ENCODE measurements at regions not wholly inside any gene's neighbourhood (a gene's known extent, or its start where the extent isn't known, plus 50 kb on each side); places are given as distances from the start of the nearest gene placed in this dataset.

DNA sequence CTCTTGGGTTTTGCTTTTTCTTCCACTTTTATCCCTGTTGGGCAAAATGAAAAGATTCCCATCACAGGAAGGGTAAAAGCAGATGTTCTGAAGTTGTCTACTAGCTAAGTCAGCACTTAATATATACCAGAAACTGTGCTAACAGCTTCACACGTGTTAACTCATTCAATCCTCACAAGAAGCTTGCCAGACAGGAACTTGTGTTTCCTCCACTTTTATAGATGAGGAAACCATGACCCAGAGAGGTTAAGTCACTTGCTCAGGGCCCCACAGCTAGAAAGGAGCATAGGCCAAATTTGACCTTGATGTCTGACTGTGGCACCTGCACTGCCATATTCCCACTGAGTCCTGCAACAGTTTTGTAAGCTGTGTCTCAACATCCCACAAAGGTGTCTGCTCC, 76.8 kb upstream of the EPC2 start:
- DNase-seq (ENCODE audit: low spot score), result no peak

DNA sequence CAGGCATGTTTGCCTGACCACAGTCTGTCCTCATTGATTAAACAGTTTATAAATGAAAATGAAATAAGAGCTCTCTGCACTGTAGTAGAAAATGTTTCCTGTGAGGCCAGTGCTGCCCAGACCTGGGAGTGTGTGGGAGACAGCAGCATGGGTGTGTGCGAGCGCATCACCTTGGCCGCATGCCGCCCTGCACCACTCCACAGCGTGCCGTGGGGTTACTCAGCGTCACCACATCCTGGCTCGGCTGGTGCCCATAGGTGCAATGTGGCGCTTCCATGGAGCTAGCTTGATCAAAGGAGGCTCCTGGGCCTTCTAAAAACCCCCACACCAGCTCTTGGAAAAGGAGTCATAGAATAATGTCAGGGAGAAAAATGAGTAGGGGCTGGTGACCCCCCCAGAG, 76.0 kb upstream of the EPC2 start:
- DNase-seq (ENCODE audit: low spot score), result no peak

DNA sequence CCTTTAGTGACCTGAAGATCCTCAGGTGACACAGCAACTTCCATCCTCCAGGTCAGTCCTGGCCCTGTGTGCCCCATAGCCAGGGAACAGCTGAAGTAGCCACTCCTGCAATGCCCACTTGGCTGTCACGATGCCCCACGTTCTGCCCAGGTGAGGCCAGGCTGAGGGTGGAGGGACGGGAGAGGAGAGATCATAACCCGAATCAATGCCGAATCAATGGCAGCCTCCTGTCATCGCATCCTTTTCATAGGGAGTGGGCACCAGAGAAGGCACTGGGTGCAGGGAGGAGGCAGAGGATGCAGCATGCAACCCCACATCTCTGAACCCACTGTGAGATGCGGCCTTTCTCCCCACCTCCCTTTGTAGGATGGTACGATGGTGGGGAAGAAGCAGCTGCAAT, 75.3 kb upstream of the EPC2 start:
- DNase-seq (ENCODE audit: low spot score), result no peak

DNA sequence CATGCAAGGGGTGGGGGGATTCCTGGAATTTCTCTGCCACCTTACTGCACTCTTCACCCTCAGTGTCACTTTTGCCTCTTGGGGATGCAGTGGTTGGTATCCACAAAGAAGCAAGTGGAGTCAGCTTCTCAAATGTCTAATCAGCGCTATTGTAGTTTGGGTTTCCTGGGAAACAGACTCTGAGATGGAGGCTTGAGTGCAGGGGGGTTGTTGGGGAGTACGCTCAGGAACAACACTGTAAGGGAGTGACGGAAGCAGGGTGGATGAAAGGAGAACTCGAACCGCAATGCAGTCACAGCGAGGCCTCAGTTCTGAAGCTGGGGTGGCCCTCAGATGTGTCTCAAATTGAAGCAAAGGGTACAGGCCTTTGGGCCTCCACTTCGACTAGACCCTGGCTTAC, 73.6 kb upstream of the EPC2 start:
- no peak for DNase-seq (ENCODE audit: low spot score)

DNA sequence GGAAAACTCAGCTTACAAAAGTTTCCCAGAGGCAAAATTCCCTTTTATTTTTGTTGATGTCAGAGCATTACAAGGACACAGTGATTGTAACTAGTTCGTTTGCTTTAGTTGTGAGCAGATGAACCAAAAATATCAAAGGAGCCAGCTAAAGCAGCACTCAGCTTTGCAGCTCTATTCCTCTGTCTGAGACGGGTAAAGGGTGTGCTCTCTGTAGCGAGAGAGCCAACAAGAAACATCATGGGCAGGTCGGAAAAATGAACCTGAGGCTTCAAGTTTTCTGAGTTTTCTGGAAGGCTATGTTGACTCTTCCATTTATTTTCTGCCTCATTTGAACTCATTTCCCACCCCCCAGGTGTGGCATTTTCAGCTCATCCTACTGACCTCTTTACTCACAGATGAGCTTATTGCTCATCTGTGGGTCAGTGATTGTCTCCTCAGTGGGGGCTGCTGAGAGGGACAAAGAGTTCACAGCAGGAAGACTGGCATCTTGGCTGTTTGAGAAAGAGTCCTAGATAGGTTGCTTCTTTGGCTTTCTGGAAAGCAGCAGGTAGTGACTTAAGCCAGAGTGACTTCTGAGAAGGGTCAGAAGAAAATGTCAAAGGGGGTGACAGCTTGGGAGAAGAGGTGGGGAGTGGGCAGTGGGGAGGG, 66.6 kb upstream of the EPC2 start:
- no peak for DNase-seq (ENCODE audit: low spot score)

DNA sequence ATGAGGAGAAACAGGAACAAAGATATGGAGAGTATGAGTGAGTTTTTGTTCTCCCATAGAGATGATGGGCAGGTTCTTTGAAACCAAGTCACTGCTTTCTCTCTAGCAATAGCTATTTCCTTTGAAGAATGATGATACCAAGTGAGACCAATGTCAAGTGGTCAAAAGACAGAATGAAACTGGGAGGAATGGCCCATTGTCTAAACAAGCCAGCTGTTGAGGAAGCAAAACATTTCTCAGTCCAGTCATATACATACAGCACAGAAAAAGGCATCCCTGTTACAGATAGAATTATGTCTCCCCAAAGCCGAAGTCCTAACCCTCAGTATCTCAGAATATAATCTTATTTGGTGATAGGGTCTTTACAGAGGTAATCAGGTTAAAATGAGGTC, 66.1 kb upstream of the EPC2 start:
- DNase-seq (ENCODE audit: low spot score), result no peak

DNA sequence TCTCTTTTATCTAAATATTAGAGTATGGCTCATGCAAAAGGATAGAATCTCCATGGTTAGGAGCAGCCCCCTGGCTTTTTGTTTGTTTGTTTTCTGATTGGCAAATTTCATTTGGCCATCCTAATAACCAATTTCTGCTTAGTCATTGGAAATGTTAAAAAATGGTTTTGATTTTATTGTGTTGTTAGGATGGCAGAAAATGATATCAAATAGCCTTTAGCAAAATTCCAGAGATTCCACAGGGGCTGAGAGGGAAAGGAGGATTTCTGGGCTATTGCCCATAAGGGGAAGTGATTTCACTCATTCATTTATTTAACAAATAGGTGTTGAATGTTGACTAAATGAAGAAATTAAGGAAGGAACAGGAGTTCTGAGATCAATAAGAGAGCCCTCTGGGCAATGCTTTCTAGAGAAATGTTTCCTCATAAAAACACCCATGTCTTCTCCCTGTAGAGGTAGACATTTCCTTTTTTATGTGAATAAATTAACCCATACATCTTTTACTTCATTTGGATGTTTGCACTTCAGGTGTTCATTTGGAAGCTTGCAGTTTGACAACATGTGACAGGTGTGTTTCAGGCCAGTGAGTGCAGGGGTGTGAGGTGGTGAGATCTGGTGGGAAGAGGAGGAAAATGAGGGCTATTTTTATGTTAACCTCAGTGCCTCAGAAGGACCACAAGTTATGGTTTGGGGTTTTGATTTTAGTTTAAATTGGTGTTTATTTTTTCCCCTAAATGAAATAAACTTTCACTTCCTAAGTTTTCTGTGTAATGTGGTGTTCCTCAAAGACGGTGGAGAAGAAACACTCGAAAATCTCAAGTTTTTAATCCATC, 61.7 kb upstream of the EPC2 start:
- no peak for DNase-seq (ENCODE audit: low spot score)

DNA sequence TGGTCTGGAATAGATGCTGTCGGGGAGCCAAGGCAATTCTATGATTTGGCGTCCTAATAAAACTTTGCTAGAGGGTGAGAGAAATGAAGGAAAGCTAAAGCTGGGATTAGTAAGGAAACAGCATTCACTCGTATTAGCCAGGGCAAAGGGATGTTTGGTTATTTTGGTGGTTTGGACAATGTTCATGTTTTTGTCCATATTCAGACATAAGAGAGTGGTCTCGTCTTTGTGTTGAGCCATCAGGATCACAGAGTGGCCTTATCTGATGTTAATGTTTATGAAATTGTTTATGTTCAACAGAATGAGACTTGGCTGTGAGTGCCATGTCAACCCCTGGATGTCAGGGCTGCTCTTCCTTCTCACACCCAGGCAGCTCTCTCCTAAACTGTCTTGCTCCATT, 58.9 kb upstream of the EPC2 start:
- DNase-seq (ENCODE audit: low spot score), result no peak

DNA sequence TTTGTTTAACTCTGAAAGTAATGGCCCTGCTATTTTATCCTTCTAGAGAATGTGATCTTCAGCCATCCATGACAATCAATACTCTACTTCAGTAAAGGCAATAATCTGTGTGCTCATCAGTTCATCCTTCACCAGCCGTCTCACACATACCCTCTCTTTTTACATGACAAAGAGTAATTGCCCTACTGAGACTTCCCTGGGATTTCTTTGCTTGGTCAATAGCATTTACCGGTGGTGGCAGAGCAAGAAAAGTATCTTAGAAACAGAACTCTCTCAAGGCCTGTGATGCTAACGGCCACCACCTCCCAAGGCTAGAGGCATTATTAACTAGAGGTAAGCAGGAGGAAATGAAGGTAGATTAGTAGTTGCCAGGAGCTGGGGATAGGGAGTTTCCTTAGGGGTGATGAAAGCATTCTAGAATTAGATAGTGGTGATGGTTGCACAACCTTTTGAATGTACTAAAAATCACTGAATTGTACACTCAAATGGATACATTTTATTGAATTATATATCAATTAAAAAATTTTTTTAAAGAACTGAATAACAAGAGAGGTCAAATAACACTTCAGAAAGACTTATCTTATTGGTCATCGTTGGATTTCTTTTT, 57.9 kb upstream of the EPC2 start:
- DNase-seq (ENCODE audit: low spot score), result no peak

DNA sequence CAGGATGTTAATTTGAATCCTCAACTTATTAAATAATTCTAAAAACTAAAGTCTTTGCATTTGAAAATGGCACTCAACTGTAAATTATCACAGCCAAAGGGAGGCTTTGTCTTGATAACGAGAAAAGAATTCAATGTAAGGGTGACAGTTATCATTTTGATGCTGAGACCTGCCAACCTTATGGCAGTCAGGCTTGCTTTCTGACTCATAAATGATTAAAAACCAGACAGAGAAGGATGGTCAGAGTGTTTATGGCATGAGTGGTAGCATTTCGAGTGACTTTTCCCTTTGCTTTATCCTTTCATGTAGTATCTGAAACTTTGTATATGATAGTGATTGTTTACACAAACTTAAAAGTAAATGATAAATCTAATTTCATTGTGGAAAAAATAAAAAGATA, 53.9 kb upstream of the EPC2 start:
- DNase-seq (ENCODE audit: low spot score), result no peak

DNA sequence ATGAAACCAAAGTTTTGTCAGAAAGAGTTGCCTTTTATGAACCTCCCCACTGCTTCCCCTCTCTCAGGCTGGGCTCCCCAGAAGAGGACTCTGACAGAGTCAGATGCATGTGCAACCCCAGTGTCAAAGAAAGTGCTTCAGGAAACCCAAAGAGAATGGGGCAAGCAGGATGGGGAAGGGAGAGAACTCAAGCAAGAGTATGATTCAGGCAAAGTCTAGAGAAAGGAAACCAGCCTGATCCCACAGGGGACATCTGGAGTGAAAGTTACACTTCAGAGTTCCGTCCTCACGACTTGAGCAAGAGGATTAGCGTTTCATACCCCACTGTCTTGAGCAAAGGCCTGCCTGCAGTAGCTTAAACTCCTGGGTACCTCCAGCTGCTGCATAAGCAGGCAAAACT, 51.8 kb upstream of the EPC2 start:
- DNase-seq (ENCODE audit: low spot score), result no peak

DNA sequence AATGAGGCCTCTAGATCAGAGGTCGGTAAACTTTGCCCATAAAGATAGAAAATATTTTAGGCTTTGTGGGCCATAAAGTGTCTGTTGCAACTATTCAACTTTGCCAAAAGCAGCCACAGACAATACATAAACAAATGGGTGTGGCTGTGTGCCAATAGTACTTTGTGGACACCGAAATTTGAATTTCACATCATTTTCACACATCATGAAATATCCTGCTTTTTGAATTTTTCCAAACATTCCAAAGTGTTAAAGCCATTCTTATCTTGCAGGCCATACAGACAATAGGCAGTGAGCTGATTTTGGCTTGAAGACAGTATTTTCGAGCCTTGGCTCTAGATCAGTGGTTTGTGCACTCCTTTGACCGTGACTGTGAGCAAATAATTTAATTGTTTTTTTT, 51.1 kb upstream of the EPC2 start:
- peak; percentile 28 for DNase-seq (ENCODE audit: low spot score)

DNA sequence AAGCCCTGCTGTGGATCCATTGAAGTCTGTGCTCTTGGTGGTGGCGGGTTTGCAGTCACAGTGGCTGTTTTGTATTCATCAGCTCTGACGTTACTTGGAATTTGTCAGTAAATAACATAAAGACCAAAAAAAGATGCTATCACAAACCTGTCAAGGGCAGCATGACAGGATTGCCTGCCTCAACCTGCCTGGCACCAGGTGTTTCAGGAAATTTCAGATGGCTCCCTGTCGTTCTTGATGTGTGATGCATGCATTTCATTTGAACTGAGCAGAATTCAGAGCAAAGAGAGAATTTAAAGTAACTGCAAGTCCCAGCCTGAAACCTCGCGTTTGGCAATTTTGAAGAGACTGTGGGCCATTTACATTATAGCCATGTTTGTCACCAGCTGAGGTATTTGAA, 50.3 kb upstream of the EPC2 start:
- peak; percentile 59 for DNase-seq (ENCODE audit: low spot score)

All from umbilical cord (tissue), 1 donor.